ENCODE measurements at regions not wholly inside any gene's neighbourhood (a gene's known extent, or its start where the extent isn't known, plus 50 kb on each side); places are given as distances from the start of the nearest gene placed in this dataset.

GRCh38 chr9:129481810-129482511 lies 138.9 kb downstream of the C9orf50 start (continued):
- TF ChIP-seq CHD7 (IDR thresholded peaks at IDR 0.05; ENCODE audit: insufficient replicate concordance, low read length): no peak
- no peak for TF ChIP-seq TCF12 (IDR thresholded peaks at IDR 0.05; ENCODE audit: low read depth, low read length)
- no peak for TF ChIP-seq HDAC6 (IDR thresholded peaks at IDR 0.05; ENCODE audit: low read depth, low read length)
- no peak for TF ChIP-seq CBX8 (IDR thresholded peaks at IDR 0.05; ENCODE audit: borderline replicate concordance, low read depth, low read length)
- no peak for TF ChIP-seq CEBPB (IDR thresholded peaks at IDR 0.05; ENCODE audit: low read depth, low read length)
- TF ChIP-seq RBBP5 (IDR thresholded peaks at IDR 0.05; ENCODE audit: borderline replicate concordance, low read depth, low read length): no peak
- TF ChIP-seq YY1 (IDR thresholded peaks at IDR 0.05; ENCODE audit: low read depth, low read length): no peak
- no peak for TF ChIP-seq POLR2AphosphoS5 (IDR thresholded peaks at IDR 0.05; ENCODE audit: low read depth, low read length)
- no peak for TF ChIP-seq GABPA (IDR thresholded peaks at IDR 0.05; ENCODE audit: borderline replicate concordance, insufficient read depth, low read length)
- TF ChIP-seq HDAC2 (IDR thresholded peaks at IDR 0.05; ENCODE audit: borderline replicate concordance in 1 of 2, low read depth in 2 of 2, low read length in 2 of 2): 0 out of 4 replicates have a peak, but pooled peaks of 1 of the 2 experiments have one; percentile 65
- TF ChIP-seq CBX5 (IDR thresholded peaks at IDR 0.05; ENCODE audit: low read depth, low read length): no peak
